GM23338 (cell line): ENCODE measurements at regions not wholly inside any gene's neighbourhood (a gene's known extent, or its start where the extent isn't known, plus 50 kb on each side); places are given as distances from the start of the nearest gene placed in this dataset.

Experiments used
- ATAC-seq: fragments of 200-7000 bp; cut with Tn5 transposase; 3 replicates; pipeline ENCODE4 v1.9.1; 2020
- DNase-seq: peaks from one replicate; pipeline ENCODE4 v3.0.0-alpha.2; 2015; ENCODE audit warnings: low spot score
- H2AFZ ChIP-seq: fragments of 200-600 bp; sonication (generic); 2 replicates; pipeline ENCODE4 v1.8.0; 2016; ENCODE audit warnings: antibody characterized with exemption, mild to moderate bottlenecking, moderate library complexity
- H3F3A ChIP-seq: fragments of 200-600 bp; sonication (generic); replicated peaks from 2 replicates; pipeline ENCODE4 v1.8.0; 2017; ENCODE audit warnings: antibody characterized with exemption, mixed run types, low read depth
- H3K27ac ChIP-seq: fragments of 200-600 bp; sonication (generic); 2 replicates; pipeline ENCODE4 v1.6.1; 2016; ENCODE audit warnings: low read depth
- H3K27me3 ChIP-seq: fragments of 200-600 bp; sonication (generic); 2 replicates; pipeline ENCODE4 v1.8.0; 2016; ENCODE audit warnings: mild to moderate bottlenecking, mixed run types, moderate library complexity; ENCODE audit not compliant: insufficient read depth
- H3K36me3 ChIP-seq: fragments of 200-600 bp; sonication (generic); 2 replicates; pipeline ENCODE4 v1.8.0; 2016; ENCODE audit warnings: mild to moderate bottlenecking; ENCODE audit not compliant: insufficient read depth
- H3K4me1 ChIP-seq: fragments of 200-600 bp; sonication (generic); 2 replicates; pipeline ENCODE4 v1.8.0; 2016; ENCODE audit warnings: mild to moderate bottlenecking, moderate library complexity; ENCODE audit not compliant: insufficient read depth
- H3K4me2 ChIP-seq: fragments of 200-600 bp; sonication (generic); 2 replicates; pipeline ENCODE4 v1.7.1; 2017; ENCODE audit warnings: mixed run types
- H3K4me3 ChIP-seq: fragments of 200-600 bp; sonication (generic); 2 replicates; pipeline ENCODE4 v1.6.1; 2016; ENCODE audit warnings: mixed run types
- H3K79me2 ChIP-seq: fragments of 200-600 bp; sonication (generic); replicated peaks from 2 replicates; pipeline ENCODE4 v1.8.0; 2017; ENCODE audit warnings: mild to moderate bottlenecking; ENCODE audit not compliant: insufficient read depth
- H3K9me2 ChIP-seq: fragments of 200-600 bp; sonication (generic); 2 replicates; pipeline ENCODE4 v1.8.0; 2017; ENCODE audit not compliant: insufficient read depth
- H4K20me1 ChIP-seq: fragments of 200-600 bp; sonication (generic); replicated peaks from 2 replicates; pipeline ENCODE4 v1.8.0; 2017; ENCODE audit warnings: mild to moderate bottlenecking; ENCODE audit not compliant: insufficient read depth
- H3K27ac Mint-ChIP-seq: 2 replicates; pipeline ENCODE4 v1.8.0; 2020; ENCODE audit warnings: inconsistent platforms, mild to moderate bottlenecking, moderate library complexity, mixed read lengths
- H3K27me3 Mint-ChIP-seq: 3 replicates; pipeline ENCODE4 v1.8.0; 2022; ENCODE audit warnings: low read depth, mild to moderate bottlenecking, moderate library complexity, mixed read lengths, inconsistent platforms; ENCODE audit not compliant: insufficient read depth, poor library complexity
- H3K36me3 Mint-ChIP-seq: 3 replicates; pipeline ENCODE4 v1.8.0; 2021; ENCODE audit warnings: low read depth, mild to moderate bottlenecking, inconsistent platforms, moderate library complexity, mixed read lengths
- H3K4me1 Mint-ChIP-seq: 3 replicates; pipeline ENCODE4 v1.8.0; 2020; ENCODE audit warnings: mild to moderate bottlenecking, inconsistent platforms, mixed read lengths
- H3K4me3 Mint-ChIP-seq: 3 replicates; pipeline ENCODE4 v1.8.0; 2021; ENCODE audit warnings: moderate library complexity, mild to moderate bottlenecking, inconsistent platforms, mixed read lengths
- H3K9me3 Mint-ChIP-seq: 3 replicates; pipeline ENCODE4 v1.8.0; 2020; ENCODE audit warnings: moderate library complexity, mild to moderate bottlenecking, inconsistent platforms, mixed read lengths
- CREB1 ChIP-seq: fragments of 250-450 bp; sonication (Bioruptor Pico); IDR thresholded peaks from 2 replicates; pipeline ENCODE4 v1.5.0; 2020; ENCODE audit warnings: low read depth, mild to moderate bottlenecking, moderate library complexity
- CTCF ChIP-seq, 2 experiments: fragments of 200-600 bp in 1 of 2; sonication (generic) in 1 of 2; conservative IDR thresholded peaks; 2 replicates each; pipeline versions ENCODE4 v1.5.1 to v1.6.1; 2016 to 2017; ENCODE audit warnings: antibody characterized with exemption in 2 of 2, low read depth in 2 of 2, mild to moderate bottlenecking in 2 of 2, moderate library complexity in 1 of 2
- ETS1 ChIP-seq: IDR thresholded peaks from 2 replicates; pipeline ENCODE4 v1.6.1; 2016; ENCODE audit warnings: antibody characterized with exemption
- EZH2 ChIP-seq: fragments of 200-600 bp; sonication (generic); IDR thresholded peaks from one replicate; pipeline ENCODE4 v1.8.0; 2017; ENCODE audit warnings: antibody characterized with exemption, mild to moderate bottlenecking, low read depth; ENCODE audit not compliant: unreplicated experiment
- EZH2phosphoT487 ChIP-seq: fragments of 200-600 bp; sonication (generic); IDR thresholded peaks from one replicate; pipeline ENCODE4 v1.8.1; 2018; ENCODE audit warnings: antibody characterized with exemption; ENCODE audit not compliant: unreplicated experiment
- JUNB ChIP-seq: IDR thresholded peaks from one replicate; pipeline ENCODE4 v1.6.1; 2016; ENCODE audit warnings: antibody characterized with exemption; ENCODE audit not compliant: unreplicated experiment
- NANOG ChIP-seq: IDR thresholded peaks from 2 replicates; pipeline ENCODE4 v1.6.1; 2016; ENCODE audit warnings: antibody characterized with exemption, borderline replicate concordance
- POLR2AphosphoS5 ChIP-seq: IDR thresholded peaks from 2 replicates; pipeline ENCODE4 v1.6.1; 2016; ENCODE audit warnings: antibody characterized with exemption, low read depth
- REST ChIP-seq: IDR thresholded peaks from one replicate; pipeline ENCODE4 v1.6.1; 2018; ENCODE audit warnings: antibody characterized with exemption; ENCODE audit not compliant: unreplicated experiment
- STAT1 ChIP-seq: IDR thresholded peaks from one replicate; pipeline ENCODE4 v1.6.1; 2016; ENCODE audit warnings: antibody characterized with exemption; ENCODE audit not compliant: unreplicated experiment
- ZNF114 ChIP-seq: fragments of 250-450 bp; sonication (Bioruptor Pico); IDR thresholded peaks from 2 replicates; pipeline ENCODE4 v1.5.0; 2020; ENCODE audit warnings: mild to moderate bottlenecking, moderate library complexity
- ZNF331 ChIP-seq: fragments of 250-450 bp; sonication (Bioruptor Pico); IDR thresholded peaks from 2 replicates; pipeline ENCODE4 v1.5.0; 2020; ENCODE audit warnings: low read depth, mild to moderate bottlenecking, moderate library complexity
- ZNF462 ChIP-seq: fragments of 250-450 bp; sonication (Bioruptor Pico); IDR thresholded peaks from 2 replicates; pipeline ENCODE4 v1.5.0; 2020; ENCODE audit warnings: mild to moderate bottlenecking, moderate library complexity

- H3K27ac Mint-ChIP-seq = no peak overlapping the region
- H3K4me3 Mint-ChIP-seq = no peak overlapping the region
- H3K9me2 ChIP-seq = no peaks in the 10 kb centered on the region
- H3K27me3 ChIP-seq = no peaks in the 10 kb centered on the region
- H3K4me1 ChIP-seq = no peaks in the 10 kb centered on the region
- H3K36me3 Mint-ChIP-seq = no peaks in the 10 kb centered on the region
- peaks cover 5% of the 10 kb centered on the region; the same call in 1 of the 3 replicates for H3K9me3 Mint-ChIP-seq
- H2AFZ ChIP-seq = no peak overlapping the region
- TF ChIP-seq ZNF462 = no peak
- TF ChIP-seq ZNF114 (CRISPR knock-in tag) = no peak
- no peak for TF ChIP-seq CREB1 (CRISPR knock-in tag)
- TF ChIP-seq EZH2phosphoT487 = no peak
- no peak for TF ChIP-seq ETS1
- no peak for TF ChIP-seq CTCF (conservative IDR thresholded peaks at IDR 0.05; ENCODE audit: low read depth in 2 of 2)
- TF ChIP-seq ZNF331 (CRISPR knock-in tag) = no peak
- TF ChIP-seq REST = no peak
- no peak for TF ChIP-seq STAT1
- TF ChIP-seq EZH2 = no peak
- no peak for TF ChIP-seq NANOG
- no peak for TF ChIP-seq JUNB
- no peak for TF ChIP-seq POLR2AphosphoS5
- no peak overlapping the region for H3K4me3 ChIP-seq
- no peak overlapping the region for H3K27ac ChIP-seq
- no peaks in the 10 kb centered on the region for H3K36me3 ChIP-seq
- H3F3A ChIP-seq = no peaks in the 10 kb centered on the region
- H3K27me3 Mint-ChIP-seq = peaks cover 2% of the 10 kb centered on the region
- no peak for ATAC-seq
- H3K79me2 ChIP-seq = no peaks in the 10 kb centered on the region
- H4K20me1 ChIP-seq = no peaks in the 10 kb centered on the region
- H3K4me1 Mint-ChIP-seq = no peaks in the 10 kb centered on the region
- no peak overlapping the region for H3K4me2 ChIP-seq
- DNase-seq = no peak
Measured at GRCh38 chr9:111136180-111136579, 97.9 kb upstream of the LPAR1 start.
